HG02884 (cell line): ENCODE measurements at regions not wholly inside any gene's neighbourhood (a gene's known extent, or its start where the extent isn't known, plus 50 kb on each side); places are given as distances from the start of the nearest gene placed in this dataset.

Source experiments
- ATAC-seq: cut with Tn5 transposase; IDR thresholded peaks from one replicate; pipeline ENCODE4 v1.9.1; 2021; ENCODE audit warnings: mild to moderate bottlenecking, moderate library complexity; ENCODE audit not compliant: unreplicated experiment

DNA sequence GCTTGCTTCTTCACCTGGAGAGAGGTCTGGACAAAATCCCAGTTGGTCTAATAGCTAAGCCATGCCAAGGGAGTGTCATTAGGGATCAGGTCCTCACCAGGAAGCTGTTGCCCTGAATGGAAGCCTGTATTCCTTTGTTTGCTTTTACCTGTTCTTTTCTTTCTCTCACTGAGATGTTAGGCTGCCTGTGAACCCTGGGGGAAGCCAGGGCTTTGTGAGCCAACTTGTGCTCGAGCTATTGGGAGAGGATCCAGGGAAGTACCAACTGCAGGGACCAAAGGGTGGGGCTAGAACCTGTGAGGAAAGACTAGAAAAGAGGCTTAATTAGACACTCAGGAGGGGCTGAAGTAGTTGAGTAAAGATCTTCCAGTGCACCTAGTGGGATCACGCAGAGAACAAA is 451.2 kb upstream of the TLE4 start:
- no peak for ATAC-seq

DNA sequence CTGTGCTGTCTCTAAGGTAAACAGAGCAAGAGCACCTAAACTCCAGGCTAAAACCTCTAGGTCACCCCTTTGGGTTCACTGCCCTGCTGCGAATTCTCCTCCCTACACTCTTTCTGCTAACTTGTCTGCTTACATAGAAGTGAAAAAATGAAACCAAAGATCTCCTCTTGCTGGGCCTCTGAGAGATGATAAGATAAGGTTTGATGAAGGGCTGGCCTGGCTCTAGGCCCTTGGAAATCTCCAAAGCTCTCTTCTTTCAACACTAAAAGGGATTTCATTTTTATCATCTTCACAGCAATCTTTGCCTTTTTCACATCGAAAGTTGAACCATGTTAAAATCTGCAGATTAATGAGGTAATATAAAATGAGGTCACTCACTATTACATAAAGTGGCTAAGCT is 450.8 kb upstream of the TLE4 start:
- no peak for ATAC-seq

DNA sequence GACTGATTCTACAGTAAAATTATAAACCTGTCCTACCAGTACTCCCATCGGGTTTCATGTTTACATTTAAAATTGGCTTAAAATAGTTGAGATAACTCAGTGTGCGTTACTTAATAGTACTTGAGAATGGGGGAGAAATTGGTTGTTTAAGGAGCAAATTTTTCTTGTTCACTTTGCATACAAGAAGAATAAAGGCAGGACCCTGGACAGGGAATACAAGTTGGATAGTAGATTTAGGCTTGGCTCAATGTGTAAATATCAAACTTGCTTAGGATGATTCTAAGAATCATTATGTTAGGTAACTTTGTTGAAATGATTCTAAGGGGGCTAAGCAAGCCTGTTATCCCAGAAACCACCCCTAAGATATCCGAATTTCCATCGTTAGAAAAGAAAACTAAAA is 448.4 kb upstream of the TLE4 start:
- ATAC-seq, result no peak

DNA sequence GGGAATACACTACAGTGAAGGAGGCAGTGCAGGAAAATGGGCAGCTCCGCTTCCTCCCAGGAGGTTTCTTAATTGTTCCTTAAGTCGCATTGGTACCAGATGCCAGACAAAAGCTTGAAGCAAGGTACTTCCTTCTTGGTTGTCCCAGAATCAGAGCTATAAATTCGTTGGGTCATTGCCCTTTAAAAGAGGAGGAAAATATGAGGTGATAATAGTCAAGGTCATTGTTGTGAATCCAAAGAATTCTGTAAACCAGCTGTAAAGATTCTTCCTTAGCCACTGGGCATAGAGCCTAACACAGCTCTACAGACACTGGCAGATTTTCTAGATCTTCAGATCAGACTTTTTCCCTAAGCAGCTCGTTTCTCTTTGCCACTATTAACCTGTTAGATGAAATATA is 444.1 kb upstream of the TLE4 start:
- no peak for ATAC-seq

DNA sequence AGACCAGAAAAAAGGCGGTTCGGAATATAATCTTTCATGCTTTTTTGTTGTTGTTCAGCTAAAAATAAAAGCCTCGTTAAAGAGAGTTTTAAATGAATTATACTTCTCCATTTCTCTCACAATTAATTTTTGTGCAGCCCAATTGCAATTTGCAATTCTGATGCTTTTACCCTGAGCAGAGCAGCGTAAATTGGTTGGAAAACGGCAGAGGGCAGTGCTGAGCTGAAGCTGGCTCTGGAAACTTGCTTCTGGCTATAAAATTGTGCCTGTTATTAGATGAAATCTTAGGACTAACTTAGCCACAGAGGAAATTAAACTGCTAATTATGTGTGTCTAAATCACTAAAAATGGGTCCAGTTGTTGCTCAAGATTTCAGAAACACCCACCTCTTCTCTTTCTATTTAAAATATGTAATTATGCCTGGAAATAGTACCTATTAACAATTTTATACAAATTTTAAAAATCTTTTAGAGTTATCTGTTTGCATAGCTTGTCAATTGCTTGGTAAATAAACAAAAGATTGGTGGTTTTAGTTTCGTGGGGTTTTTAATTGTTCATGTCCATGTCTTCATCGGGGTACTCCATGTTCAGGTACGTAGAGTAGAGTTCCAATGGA is 441.8 kb upstream of the TLE4 start:
- ATAC-seq, result no peak

DNA sequence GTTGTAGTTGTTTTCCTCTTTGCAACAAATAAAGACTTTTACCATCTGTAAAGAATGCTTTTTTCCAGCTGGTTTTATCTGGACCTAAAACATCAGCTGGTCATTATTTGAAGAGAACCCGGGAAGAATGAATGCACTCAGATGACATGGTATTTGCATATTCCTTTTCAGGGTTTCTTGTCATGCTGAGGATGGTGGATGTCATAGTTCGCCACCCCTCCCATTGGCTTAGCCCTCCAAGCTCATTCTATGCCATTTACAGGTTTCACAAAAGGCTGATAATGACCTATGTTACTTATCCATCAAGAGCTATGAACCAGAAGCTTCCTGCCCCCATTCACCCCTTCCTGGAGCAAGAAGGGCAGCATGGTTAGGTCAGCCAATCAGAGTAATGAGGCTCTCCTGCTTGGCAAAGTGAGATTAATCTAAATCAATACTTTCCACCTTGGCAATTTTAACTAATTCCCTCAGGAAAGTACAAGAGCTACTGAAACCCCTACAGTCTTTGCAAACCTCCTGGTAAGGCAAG is 440.5 kb upstream of the TLE4 start:
- ATAC-seq, result no peak

DNA sequence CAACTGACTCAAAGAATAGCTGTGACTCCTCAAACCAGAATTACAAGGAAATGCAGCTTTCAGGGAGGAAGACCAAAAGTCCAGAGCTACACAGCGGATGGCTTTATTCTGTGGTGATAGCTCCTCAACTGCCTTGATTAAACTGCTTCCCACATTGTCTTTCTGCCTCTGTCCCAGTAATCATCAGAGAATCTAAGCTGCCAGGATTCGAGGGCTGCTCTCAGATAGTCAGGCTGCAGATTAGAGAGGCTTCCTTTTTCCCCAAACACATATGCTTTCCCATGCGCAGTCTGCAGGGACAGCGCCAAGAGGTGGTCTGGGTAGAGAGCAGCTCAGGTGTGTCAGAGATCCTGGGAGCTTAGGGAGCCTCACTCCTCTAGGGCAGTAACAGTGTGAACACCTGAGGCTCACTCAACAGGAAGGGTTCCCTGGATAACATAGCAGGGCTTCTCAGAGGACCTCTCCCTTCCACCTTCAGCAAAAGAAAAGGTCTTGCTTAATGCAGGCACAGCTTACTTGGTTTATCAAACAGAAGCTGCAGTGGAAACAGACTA is 439.9 kb upstream of the TLE4 start:
- no peak for ATAC-seq

DNA sequence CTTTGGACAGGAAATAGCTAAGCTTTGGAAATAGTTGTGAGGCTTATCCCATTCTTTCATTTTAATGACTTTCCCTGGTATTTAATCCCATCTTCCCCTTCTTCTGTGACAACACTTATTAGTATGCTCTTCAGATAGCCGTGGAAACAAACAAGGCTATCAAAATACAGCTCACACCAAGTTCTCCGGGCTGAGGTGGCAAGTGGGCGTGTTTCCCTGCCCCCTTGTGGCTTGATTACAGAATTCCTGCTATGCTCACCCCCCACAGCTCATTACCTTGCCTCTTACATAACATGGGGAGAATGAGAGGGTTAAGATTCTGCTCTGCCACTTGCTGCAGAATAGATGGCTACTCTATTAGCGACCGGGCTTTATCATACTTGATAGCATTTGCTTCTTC is 437.1 kb upstream of the TLE4 start:
- ATAC-seq, result no peak

DNA sequence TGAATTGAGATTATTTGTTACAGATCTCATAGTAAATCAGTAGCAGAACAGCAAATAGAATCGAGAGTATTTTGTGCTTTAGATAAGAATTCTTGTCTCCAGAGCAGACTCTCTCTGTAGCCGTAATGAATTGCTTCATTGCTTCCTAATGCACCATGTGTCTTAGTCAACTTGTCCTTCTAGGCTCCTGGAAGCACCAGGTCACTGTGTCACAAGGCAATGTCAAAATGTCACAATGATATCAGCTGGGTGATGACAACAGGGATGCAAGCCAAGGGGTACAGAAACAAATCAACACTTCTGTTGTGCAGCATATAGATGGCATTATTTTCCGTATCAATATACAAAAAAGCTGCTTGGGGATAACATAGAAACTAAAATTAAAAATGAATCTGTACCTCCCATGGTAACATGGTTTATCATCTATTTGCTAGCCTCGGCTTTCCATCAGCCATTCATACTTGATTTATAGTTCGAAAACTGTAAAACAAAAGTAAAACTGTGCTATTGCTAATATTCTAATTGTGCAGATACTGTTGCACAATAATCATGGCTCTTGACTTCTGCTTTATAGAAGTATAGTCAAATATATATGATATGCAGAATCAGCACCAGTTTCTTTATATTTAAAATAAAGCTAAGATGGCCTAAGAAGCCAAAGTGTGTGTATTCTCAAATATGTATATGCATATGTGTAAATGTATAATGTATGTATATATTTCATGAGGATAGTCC is 435.9 kb upstream of the TLE4 start:
- ATAC-seq, result no peak

DNA sequence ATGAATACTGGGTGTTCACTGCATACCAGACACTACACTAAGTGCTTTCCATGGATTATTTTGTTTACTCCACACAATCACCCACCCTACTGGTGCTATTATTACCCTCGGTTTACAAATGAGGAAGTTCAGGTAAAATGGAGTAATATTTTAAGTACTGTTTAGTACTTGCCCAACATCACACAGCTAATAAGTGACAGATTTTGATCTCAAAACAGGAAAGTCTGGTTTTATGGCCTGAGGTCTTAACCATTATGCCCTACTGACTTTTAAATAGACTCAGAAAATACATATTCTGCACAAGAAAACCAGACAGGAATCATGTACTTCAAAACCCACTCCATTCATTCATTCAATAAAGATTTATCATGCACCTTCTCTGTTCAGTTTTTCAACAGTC is 431.0 kb upstream of the TLE4 start:
- no peak for ATAC-seq

DNA sequence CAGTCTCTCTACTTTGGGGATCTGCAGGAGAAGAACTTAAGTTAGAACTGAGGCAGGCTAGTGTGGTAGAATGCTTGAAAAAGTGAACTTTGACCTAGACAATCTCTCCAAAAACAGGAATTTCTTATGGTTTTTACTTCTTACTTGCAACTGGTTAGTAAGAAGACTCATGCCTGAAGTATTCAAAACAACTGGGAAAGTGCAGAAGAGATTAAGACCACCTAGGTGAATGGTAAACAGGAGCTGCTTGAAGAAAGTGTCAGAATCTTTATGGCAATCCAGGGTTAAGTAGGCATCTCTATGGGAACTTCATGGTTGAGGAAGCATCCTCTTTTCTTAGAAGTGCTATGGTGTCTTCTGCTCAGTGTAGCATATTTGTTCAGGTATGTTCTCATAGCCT is 428.6 kb upstream of the TLE4 start:
- ATAC-seq, result no peak

DNA sequence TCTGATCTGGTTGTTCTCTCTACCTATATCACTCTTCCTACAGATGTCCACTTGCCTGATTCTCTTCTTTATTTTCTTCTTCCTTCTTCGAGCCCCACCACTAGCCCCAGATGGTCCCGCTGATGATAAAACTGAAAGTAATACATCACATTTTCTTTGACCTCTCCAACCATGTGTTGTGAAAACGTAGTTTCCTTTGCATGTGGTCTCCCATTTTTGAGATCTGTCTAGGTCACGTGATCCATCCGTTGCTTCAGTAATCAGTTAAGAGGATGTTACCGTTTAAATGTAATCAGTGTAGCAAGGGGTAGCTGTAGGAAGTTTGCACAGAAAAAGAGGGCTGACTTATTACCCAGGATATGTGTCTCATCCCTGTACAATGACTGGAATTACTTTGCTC is 426.3 kb upstream of the TLE4 start:
- ATAC-seq, result no peak

DNA sequence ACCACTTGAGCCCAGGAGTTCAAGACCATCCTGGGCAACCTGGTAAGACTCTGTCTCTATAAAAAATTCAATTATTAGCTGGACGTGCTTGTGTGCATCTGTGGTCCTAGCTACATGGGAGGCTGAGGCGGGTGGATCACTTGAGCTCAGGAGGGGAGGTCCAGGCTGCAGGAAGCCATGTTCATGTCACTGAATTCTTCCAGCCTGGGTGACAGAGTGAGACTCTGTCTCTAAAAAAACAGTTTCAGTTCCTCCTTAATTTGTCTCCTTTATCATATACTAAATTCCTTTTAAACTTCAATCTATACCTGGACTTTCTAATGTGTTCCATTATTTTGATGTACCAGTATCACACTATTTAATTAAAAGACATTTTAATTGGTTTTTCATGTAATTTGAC is 422.2 kb upstream of the TLE4 start:
- no peak for ATAC-seq

DNA sequence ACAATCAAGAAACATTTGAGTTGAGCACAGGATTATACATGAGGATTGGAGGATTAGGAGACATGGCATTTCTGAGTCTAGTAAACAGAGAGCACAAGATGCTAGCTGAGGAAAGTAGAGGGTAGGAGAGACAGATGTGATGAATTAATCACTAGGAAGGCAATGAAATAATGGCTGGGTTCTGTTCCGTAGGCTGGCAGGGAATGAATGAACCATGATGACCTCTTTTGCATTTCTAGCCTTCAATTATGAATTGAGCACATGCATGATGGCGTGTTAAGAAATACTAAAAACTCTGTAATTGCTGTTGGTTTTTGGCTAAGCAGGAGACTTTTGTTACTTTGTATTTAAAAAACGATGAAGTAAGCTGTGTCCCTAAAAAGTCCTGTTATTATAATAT is 420.0 kb upstream of the TLE4 start:
- no peak for ATAC-seq

DNA sequence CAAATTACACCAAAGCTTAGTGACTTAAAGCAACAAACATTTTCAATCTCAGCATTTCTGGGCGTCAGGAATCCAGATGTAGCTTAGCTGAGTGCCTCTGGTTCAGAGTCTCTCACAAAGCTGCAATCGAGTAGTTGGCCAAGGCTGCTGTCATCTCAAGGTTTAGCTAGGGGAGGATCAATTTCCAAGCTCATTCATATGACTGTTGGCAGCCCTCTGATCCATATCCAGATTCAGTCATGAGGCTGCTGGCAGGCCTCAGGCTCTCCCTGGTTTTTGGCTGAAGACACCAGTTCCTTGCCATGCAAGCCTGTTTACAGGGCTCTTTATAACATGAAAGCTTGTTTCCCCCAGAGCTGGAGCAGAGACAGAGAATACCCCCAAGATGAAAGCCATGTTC is 419.5 kb upstream of the TLE4 start:
- no peak for ATAC-seq

DNA sequence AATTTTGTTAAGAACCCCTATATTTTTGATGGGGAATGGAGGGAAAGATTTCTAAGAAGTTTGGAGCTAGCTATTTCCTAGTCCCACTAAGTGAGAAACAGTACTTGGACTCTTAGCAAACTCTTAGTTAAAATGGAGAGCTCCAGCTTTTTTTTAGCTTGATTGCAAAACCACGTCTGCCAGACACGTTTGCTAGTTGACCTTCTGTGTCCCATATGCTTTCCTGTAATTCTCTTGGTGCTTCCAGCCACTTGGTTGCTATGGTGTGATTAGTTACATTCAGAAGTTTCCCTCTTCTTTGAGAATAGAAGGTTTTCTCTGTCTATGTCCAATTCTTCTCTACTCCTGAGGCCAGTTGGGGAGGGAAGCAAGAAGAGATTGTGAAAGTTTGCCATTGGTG is 417.0 kb upstream of the TLE4 start:
- ATAC-seq, result no peak

DNA sequence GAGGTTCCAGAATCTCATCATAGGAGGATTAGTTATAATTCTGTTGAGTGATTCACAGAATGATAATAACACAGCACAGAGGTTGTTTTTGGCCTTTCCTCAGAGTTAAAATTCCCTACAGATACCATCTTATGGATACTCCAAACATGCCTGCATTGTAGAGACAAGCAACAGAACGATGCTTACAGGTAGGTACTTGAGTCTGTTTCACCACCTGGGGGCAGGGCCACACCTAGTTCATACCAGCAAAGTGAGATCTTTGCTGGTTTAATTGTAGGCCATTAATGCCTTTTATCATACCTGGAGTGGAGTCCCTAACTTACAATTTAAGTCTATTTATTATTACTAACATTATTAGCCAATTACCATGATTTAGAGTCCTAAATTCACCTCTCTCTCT is 416.5 kb upstream of the TLE4 start:
- ATAC-seq, result no peak

DNA sequence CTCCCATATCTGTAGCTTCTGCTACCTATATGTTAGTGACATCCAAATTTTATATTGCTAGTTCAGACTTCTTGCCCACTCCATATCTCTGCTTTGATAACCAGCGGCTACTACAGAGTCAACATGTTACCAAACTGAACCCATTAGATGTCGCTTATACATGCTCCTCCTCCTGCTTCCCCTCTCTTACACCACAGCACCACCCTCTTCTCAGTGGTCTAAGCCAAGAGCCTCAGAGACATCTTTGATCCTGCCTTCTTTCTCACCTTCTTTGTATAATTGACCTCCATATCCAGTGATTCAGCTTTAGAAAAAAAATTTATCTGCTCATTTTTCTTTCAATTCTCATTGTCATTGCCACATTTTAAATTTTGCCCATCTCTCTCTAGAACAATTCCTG is 408.2 kb upstream of the TLE4 start:
- ATAC-seq, result no peak

DNA sequence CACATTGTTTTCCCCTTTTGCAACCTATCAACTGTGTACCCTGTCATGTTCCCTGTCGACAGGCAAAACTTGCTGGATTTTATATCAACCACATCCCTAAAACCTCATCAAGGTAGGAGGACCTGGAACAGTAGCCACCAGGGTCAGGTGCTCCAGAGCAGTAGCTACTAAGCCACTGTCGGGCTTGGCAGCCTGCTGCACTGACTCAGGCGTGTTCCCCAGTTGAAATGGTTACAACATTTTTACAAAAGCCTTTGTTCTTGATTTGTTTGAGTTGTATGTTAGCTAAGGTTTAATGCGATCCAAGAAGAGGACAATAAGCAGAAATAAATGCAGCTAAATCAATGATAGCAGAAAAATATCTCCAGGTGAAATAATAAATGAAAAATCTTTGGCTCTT is 407.4 kb upstream of the TLE4 start:
- no peak for ATAC-seq

DNA sequence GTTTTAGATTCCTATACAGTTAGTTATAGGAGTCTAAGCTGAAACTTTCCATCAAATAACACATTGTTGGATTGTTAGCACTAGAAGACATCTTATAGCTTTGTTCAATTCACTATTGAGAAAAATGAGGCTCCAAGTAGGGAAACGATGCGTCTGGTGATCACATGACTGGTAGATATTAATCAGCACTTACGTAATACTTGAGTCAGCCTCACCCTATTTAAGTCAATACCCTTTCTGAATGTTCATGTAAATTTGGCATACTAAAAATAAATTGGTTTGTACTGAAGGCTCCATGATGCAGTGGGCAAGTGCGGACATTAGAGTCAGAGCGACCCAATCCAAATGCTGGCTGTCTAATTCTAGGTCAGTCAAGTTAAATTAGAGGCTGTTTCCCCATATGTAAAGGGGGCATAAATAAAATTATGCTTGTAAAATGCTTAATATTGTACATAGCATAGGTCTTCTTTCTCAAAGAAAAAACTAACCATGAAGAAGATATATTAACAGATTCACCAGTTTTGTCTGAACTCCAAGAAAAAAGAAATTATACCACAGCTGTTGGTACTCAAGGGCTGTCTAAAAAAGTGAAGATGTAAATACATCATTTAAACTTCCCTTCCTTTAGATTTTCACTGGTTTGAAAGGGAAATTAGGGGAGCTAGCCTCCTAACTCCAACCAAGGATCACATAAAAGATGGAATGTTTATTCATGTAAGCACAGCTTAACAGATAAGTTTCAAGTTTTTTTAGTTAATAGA is 406.6 kb upstream of the TLE4 start:
- no peak for ATAC-seq

DNA sequence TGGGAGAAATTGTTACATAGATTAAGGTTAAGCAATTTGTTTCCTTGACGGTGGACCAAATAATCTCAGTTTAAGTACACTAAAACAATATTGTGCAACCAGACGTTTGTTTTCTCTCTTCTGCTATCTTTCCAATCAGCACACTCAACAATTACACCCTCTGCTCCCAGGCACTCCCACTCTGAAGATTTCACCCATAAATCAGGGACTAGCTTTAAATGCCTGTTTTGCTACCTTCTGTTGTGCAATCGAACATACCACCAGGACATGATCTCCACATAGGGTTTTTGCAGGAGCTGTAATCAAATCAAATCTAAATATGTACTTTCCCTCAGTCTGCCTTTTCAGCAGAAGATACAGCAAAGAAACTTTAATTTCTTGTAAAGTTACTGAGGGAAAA is 405.8 kb upstream of the TLE4 start:
- ATAC-seq, result no peak

DNA sequence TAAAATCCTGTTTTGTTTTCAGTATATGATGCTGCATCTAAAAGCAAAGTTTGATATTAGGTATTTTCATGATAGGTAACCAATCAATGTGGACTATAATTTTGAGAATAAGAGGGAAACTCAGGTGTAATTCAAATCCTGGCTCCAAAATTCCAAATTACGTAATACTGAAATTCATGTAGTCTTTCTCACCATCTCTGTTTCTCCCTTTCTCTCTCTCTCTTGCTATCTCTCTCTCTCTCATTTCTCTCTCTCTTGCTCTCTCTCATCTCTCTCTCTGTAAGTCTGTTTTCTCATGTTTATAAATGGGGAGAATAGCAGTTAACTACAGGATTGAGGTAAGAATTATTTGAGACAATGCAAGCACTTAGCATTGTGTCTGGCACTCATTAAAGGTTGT is 401.1 kb upstream of the TLE4 start:
- ATAC-seq, result no peak
